Superior temporal gyrus (tissue), 1 donor: ENCODE measurements at regions not wholly inside any gene's neighbourhood (a gene's known extent, or its start where the extent isn't known, plus 50 kb on each side); places are given as distances from the start of the nearest gene placed in this dataset.

Experiments
- DNase-seq: peaks from one replicate; pipeline ENCODE4 v3.0.0-alpha.2; 2016; ENCODE audit errors: extremely low spot score

- DNase-seq: no peak
Measured at GRCh38 chr18:77517901-77518300, 268.3 kb downstream of the GALR1 start.

DNA sequence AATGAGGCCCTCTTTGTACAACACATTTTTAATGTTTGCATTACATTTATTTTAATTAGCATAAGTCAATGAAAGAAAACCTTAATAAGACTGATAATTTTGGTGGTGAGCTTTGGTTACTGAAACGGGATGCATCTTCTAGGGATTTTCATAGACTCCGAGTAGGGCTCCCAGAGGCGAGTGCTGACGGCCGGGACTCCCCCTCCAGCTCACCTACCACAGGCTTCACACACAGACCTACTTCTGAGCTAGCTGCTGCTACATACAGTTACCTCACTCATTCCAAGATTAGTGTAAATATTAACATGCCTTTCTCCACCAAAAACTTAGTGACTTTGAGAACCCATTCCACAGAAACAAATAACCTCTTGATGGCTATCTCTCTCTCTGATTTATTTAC is 271.1 kb downstream of the GALR1 start:
- DNase-seq: no peak

DNA sequence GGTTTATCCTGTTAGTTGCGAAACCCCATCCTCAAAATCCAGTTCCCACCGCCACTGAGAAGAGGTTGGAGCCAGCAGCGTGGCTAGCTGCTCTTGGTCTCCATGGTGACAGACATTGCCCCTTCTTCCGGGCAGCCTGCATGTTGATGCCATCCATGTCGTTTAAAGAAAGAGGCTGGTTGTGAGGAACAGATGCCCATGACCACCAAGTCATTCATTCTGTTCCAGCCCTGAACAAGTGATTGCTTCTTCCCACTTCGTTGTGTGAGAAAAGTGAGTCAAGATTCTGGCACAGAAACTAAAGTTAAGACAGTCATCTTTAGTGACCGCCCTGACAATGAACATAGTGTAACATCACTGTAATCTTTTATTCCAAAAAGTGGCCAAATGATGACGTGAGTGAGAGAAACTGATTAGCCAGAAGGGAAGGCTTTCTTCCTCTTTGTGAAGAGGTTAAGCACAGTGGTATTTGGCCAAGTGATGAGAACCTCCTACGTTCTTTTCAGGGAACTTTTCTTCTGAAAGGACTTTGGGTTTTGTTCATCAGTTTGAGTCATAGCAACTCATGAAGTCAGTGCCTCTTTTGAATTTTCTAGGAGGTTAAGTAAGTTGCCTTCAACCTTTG is 272.5 kb downstream of the GALR1 start:
- peak; percentile 16 for DNase-seq

DNA sequence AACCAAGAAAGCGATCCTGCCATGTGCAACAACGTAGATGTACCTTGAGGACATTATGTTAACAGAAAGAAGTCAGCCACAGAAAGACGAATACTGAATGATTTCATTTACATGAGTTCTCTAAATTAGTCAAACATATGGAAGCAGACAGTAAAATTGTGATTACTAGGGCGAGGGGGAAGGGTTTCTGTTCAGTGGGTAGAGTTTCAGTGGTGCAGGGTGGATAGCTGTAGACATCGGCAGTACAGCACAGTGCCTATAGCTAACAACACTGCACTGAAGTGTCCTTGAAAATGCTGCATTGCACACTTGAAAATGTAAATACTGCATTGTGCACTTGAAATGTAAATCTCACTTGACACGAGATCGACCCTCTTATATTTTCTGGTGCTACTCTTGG is 275.3 kb downstream of the GALR1 start:
- DNase-seq: no peak

DNA sequence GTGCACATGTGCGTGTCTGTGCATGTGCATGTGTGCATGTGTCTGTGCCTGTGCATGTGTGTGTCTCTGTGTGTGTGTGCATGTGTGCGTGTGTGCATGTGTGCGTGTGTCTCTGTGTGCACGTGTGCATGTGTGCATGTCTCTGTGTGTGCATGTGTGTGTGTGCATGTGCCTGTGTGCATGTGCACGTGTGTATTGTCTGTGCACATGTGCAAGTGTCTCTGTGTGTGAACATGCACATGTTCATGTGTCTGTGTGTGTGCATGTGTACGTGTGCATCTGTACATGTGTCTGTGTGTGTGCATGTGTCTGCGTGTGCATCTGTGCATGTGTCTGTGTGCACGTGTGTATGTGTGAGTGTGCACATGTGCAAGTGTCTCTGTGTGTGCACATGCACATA is 277.3 kb downstream of the GALR1 start:
- no peak for DNase-seq

GRCh38 chr18:77528872-77529271 is 279.2 kb downstream of the GALR1 start:
- DNase-seq: no peak

GRCh38 chr18:77529492-77530176 is 280.0 kb downstream of the GALR1 start:
- DNase-seq: no peak

- DNase-seq: no peak
Measured at GRCh38 chr18:77530732-77531131, 281.1 kb downstream of the GALR1 start.

- no peak for DNase-seq
Measured at GRCh38 chr18:77539860-77540259, 290.2 kb downstream of the GALR1 start.

DNA sequence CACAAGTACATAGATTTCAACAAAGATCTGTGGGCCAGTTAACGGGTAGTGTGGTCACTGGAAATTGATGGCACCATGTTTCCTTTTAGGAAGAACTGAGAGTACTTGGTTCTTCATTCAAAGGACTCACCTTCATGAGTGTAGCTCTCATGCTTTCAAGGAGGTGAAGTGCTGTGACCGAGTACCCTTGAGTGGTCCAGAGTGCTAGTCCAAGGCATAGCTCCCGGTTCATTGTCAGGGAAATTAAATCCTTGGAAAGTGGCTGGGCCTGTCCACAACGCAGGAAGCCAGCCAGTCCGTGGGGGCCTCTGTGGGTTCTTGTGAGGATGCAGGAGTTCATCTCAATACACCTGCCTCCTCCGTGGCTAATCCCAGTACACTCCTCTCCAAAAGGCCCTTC is 295.1 kb downstream of the GALR1 start:
- DNase-seq: no peak

- no peak for DNase-seq
Measured at GRCh38 chr18:77547757-77548156, 298.1 kb downstream of the GALR1 start.

DNA sequence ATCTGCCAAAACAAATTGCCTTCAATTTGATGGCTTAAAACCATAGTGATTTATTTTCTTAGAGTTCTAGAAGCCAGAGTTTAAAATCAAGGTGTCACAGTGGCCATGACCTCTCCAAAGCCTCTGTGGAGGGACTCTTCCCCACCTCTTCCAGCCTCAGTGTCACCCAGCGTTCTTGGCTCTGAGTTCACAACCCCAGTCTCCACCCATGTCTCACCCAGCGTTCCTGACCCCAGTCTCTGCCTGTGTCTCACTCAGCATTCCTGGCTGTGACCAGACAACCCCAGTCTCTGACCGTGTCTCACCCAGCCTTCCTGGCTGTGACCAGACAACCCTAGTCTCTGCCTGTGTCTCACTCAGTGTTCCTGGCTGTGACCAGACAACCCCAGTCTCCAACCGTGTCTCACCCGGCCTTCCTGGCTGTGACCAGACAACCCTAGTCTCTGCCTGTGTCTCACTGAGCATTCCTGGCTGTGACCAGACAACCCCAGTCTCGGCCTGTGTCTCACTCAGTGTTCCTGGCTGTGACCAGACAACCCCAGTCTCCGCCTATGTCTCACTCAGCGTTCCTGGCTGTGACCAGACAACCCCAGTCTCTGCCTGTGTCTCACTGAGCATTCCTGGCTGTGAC is 299.3 kb downstream of the GALR1 start:
- no peak for DNase-seq

GRCh38 chr18:77550625-77551024 is 301.0 kb downstream of the GALR1 start:
- no peak for DNase-seq

- DNase-seq: no peak
Measured at GRCh38 chr18:77551055-77551454, 301.4 kb downstream of the GALR1 start.

- DNase-seq: no peak
Measured at GRCh38 chr18:77552945-77553344, 303.3 kb downstream of the GALR1 start.

- DNase-seq: no peak
Measured at GRCh38 chr18:77554061-77554460, 304.4 kb downstream of the GALR1 start.

GRCh38 chr18:77557046-77557587 is 307.5 kb downstream of the GALR1 start:
- DNase-seq: no peak

DNA sequence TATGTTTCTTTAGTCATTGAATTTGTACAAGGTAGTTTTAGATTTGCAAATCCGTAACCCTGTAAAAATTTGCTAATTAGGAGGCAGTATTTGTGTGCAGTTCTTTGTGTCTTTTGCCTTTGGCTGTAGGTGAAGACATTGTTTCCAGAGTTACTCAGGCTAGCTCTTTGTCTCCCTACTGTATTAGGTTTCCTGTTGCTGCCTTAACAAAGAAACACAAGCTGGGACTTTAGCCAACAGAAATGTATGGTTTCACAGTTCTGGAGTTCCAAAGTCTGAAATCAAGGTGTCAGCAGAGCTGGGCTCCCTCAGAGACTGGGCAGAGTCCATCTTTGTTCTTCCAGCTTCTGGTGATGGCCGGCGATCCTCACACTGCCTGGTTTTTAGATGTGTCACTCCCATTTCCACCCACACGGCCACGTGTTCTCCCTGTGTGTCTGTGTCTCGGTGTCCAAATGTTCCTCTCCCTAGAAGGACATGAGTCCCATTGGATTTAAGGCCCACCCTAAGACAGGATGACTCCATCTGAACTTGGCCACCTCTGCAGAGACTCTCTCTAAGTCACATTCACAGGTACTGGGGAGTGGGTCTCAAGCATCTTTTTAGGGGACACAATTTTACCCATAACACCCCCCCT is 309.7 kb downstream of the GALR1 start:
- DNase-seq: no peak

DNA sequence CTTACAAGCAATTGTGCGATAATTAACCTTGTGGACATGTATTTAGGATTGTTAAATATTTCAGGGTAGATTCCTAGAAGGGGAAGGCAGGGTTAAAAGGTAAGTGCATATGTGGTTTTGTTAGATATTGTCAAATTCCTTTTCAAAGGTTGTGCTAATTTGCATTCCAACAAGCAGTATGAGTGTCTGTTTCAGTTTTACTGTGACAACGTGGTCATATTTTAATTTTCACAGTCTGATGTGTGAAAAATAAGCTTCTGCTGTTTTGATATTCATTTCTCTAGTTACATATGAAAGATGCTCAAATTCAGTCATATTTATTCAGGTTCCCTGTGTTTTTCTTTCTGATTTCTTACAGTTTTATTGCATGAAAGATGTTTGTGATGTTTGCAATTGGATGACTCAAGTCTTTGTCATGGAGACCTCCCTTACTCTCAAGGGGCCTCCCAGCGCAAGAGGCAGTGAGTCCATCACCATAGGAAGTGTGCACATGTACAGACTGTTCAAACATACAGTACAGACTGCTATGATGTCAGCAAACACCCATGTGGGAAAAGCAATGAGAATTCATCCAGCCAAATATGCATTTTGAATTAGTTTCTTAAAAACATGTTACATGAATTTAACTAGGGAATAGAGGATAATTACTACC is 310.8 kb downstream of the GALR1 start:
- DNase-seq: no peak

GRCh38 chr18:77566604-77567003 is 317.0 kb downstream of the GALR1 start:
- DNase-seq: no peak

DNA sequence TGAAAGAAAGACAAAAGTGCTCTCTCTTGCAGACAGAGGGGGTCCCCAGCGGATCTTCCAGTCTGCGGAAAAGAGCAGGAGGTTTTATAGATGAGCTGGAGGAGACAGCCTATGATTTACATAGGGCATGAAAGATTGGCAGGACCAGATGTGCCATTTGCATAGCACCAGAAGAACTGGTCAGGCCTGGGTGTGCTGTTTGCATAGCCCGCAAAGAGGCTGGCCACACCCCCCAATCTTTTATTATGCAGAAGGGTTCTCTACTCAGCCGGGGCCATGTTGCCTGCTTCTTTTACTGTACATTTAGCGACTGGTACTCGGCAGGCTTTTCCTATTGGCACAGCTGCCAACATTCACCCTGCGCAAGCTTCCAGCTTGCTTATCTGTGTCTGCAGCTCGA is 317.6 kb downstream of the GALR1 start:
- DNase-seq: no peak

DNA sequence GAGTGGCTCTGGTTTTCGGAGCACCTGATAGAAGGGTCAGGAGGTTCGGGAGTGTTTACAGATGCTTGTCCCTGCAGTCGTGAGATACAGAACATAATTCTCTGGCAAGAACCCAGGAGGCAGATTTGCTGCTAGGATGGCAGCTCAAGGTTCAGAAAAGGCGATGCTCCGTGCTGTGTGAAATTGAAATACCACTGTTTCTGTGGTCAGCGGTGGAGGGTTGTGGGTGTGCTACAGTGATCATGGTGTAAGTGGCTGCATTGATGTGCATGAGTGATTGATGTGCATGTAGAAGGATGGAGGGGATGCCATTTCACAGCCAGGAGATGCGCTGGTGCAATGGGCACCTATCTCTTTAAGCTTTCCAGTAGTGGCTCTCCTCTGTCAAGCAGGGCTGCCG is 322.1 kb downstream of the GALR1 start:
- no peak for DNase-seq
